ENCODE measurements at regions not wholly inside any gene's neighbourhood (a gene's known extent, or its start where the extent isn't known, plus 50 kb on each side); places are given as distances from the start of the nearest gene placed in this dataset.
"Not testable (repeated sequence)": the region's sequence is repeated elsewhere in the genome, so short reads cannot be mapped to it uniquely, and the experiment has no call there.

- no peak for DNase-seq
Observed at GRCh38 chr6:1197309-1197708, 114.6 kb upstream of the FOXQ1 start.

DNA sequence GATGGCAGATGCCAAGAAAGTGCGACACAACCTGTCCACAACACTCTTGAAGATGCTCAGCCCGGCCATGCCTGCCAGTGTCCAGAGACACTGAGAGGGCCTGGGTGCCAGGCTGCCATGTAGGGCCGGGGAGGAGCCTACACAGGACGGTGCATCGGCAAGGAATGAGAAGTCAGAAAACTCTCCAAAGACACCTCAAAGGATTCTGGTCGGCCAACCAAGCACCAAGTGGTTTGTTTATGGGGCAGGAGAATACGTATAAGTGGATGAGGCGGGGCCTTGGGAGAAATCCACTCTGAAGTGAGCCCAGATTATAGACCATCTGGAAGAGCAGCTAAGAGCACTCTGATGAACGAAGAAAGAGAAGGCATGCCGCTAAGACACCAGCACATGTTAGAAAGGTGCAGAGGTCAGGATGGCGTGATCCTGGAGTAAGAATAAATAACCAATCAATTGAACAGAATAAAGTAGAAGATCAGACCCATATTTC, 120.7 kb upstream of the FOXQ1 start:
- DNase-seq: no peak

DNA sequence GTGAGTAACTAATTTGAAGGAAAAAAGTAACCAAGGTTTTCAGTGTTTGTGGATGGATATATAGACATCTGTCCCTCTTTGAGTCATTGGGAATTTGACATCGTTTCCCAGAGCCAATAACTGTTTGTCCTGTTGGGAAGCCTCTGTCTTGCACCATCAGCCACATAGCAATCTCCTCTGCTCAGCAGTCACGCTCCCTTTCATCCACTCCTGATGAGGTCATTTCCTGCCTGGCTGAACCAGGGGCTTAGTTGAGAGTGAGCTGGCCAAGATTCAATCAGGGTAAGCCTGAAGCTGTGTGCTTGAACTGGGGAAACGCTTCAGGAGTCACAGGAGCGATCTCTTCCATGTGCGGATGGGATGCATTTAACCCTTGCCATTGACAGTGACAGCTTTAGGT, 121.5 kb upstream of the FOXQ1 start:
- DNase-seq: no peak

GRCh38 chr6:1188199-1188598, 123.7 kb upstream of the FOXQ1 start:
- DNase-seq: no peak

DNA sequence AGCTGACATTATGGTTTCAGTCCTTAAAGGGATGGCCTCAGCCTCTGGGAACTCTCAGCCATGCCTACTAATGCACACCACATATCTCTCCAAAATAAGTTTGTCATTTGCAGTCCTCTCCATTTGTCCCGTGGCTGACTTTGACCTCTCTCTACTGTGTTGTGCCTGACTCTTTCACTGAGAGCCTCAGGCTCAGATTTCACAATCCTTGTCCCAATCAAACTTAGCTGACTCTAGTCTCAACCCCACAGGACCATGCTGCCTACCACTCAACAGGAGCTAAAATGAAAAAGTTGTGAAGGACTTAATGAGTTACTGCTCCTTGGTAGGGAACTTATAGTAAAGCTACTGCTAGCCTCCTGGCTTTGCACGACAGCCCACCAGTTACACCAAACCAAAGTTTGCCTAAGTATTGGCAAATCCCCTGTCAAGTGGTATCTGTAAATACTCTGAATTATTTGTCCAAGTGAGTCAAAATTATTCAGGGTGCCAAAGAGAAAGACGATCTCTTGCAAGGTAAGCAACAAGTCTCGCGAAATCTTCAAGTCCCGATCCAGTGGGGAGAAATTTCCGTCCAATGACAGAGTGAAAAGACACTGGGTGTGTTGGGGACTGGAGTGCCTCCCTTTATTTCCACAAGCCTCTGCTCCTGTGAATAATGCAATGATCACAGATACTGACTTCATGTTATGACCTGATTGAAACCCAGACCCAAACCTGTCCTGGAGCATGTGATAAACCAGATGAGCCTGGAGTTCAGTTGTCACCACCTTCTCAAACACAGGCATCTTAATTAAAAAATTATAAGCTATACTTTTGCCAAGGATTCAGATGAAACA, 124.4 kb upstream of the FOXQ1 start:
- no peak for DNase-seq

GRCh38 chr6:1184318-1184717, 127.6 kb upstream of the FOXQ1 start:
- no peak for DNase-seq

GRCh38 chr6:1182722-1183521, 129.0 kb upstream of the FOXQ1 start:
- no peak for DNase-seq

- no peak for DNase-seq
Observed at GRCh38 chr6:1181939-1182605, 129.8 kb upstream of the FOXQ1 start.

DNA sequence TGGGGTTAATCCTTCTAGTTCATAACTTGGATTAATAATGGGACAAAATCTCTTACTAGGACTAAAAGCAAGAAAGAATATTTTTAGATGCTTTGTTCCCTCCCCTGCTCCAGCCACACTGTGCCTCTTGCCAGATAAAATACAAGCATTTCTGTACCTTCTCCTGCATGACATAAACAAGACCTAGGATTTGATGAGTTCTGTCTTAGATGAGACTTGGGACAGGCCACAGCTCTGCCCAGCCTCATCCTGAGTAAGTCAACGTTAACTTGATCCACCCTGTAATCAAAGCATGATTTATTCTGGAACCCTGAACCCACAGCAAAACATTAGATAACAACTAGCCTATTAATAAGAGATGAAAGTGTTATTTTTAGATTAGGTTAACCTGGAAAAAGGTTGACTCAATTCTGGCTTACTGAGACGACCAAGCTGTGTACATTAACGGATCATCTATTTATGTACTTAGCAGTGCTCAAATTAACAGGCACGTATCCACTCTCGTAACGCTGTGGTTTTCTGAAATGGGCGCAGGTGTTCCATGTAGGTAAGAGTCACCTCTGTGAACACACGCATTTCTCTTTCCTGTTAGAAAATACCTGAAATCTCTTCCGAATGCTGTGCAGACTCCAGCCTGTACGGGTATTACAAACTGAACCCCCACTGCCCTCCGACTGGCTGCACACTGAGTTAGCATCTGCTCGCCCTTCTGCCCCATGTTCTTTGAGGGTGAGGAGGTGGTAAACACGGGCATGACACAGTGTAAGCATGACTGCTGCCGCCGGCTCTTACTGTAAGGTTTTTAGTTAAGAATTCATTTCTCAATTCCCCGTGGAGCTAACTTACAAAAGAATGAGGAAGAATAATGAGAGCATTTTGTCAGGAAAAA, 132.1 kb upstream of the FOXQ1 start:
- DNase-seq: no peak

DNA sequence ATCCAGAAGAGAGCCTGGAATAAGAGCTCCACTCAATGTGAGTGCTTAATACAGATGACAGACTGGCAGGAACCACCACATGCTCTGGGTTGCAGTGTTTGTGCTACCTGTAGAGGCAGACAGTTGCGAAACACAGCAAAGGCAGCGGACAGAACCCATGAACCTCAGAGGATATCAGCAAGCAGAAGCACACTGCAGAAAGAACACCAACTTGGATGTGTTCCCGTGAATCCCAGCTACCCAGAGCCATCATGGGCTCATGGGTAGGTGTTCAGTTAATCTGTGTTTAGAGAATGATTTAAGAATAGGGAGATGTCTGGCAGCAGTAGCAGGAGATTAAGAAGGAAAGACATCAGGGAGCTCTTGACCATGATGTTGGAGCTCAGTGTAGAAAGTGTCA, 133.3 kb upstream of the FOXQ1 start:
- no peak for DNase-seq

DNA sequence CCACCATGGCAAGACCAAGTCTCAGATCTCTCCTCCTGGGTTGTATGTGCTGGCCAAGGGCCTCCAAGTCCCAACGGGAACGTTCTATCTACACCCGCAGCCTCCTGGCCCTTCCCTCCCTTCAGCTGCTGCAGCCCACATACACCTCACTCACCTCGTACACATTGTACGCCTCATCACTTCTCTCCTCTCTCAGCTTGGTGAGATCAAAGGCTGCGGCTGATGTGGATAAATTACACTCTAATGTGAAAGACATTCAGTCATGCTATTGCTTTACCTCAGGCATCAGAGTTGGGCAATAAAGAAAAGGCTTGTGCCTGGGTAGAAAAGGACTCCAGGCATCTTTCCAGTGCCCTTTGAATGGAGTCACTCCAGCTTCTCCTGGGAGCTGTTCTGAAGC, 135.3 kb upstream of the FOXQ1 start:
- DNase-seq: no peak

DNA sequence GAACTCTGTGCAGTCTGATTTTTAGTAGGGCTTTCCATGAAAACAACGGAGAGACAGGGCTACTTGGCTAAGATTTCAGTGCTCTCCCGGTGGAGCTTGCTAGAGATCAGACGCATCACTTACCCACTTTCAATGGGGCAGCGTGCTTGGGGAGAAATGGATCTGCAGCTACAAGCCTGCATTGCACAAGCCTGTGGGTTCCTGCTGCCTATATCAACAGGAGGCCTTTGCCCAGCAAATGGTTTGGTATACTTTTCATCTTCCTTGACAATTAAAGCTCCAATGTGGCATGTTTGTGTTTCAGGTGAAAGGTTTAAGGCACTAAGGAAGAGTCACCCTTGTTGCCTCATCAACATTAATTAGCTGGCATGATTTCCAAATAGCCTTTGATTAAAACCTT, 136.0 kb upstream of the FOXQ1 start:
- DNase-seq: no peak

GRCh38 chr6:1170794-1171193, 141.1 kb upstream of the FOXQ1 start:
- no peak for DNase-seq

GRCh38 chr6:1164600-1164999, 147.3 kb upstream of the FOXQ1 start:
- no peak for DNase-seq

DNA sequence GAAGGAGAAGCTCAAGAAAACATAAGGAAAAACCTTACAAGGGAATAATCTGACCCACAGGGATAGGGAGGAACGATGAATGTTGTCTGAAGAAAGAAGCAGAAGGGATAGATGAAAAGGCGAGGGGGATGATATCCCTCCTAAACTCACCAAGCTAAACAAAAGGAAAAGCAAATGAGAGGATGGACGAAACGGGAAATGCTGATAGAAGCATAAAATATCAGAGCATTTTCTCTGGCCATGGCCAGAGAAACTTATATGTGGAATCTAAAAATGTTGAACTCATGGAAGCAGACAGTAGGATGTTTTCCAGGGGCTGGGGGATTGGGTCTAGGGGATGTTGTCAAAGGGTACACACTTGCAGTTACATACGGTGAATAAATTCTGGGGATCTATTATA, 148.4 kb upstream of the FOXQ1 start:
- DNase-seq: no peak

DNA sequence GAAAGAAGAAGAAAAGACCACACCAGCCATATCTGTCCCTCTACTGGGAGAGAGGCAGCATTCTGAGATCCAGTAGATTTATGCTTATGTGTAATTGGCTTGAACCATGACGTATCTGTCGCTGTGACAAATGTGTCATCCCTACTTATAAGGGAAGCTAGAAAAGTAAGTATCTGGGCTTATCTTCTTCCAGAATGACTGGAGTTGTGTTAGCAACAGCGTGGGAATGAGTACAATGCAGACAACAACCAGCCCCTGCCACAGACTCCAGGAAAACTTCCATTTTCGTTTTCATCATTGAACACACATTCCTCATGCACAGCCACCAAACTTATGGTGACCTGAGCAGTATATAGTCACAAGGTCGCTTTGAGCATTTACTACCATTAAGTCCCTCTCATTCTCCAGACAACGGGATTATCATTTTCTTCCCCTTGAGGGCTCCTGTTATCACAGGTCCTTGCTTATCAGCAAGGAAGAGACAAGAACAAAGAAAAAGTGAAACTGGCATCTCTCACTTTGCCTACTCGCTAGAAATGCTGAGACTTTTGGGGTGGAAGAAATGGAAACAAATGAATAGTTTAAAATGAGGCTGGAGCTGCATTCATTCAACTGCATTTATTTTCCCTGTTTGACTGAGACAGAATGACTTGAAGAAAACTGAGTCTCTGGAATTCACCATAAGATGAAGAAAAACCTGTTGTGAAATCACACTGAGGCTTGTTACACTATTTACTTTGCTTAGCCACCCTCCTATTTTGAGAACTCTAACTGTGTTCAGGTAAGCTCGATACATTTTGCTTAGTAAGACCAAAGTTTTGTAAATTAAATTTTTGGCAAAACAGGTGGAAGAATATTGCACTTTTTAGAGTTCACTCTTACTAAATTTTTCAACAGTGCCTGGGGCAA, 149.3 kb upstream of the FOXQ1 start:
- no peak for DNase-seq

GRCh38 chr6:1156411-1156810, 155.5 kb upstream of the FOXQ1 start:
- not testable (repeated sequence) for DNase-seq

- no peak for DNase-seq
Observed at GRCh38 chr6:1153696-1154245, 158.1 kb upstream of the FOXQ1 start.

DNA sequence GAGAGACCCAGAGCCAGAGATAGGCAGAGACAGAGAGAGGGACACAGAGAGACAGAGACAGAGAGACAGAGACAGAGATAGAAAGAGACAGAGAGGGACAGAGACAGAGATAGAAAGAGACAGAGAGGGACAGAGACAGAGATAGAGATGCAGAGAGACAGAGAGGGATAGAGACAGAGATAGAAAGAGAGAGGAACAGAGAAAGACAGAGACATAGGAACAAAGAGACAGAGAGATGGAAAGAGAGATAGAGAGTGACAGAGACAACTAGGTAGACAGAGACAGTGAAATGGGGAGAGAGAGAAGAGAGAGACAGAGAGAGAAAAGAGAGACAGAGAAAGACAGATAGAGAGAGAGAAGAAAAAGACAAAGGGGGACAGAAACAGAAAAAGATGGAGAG, 165.4 kb upstream of the FOXQ1 start:
- no peak for DNase-seq

- DNase-seq: no peak
Observed at GRCh38 chr6:1145768-1146218, 166.1 kb upstream of the FOXQ1 start.

Data from SIG-M5 (cell line).